Esophagus squamous epithelium (tissue), 5 donors: ENCODE measurements at regions not wholly inside any gene's neighbourhood (a gene's known extent, or its start where the extent isn't known, plus 50 kb on each side); places are given as distances from the start of the nearest gene placed in this dataset.

Experiments used
- DNase-seq: peaks from one replicate; lab custom pipeline; 2025; lab: John Stamatoyannopoulos, UW
- H3K27ac ChIP-seq, 4 donors: fragments of 200-600 bp; sonication (generic); one replicate each; pipeline ENCODE4 v1.5.1; 2016 to 2019; ENCODE audit warnings: mild to moderate bottlenecking in 1 of 4
- H3K27me3 ChIP-seq, 4 donors: fragments of 200-600 bp; sonication (generic); 1 replicate in 3 of 4; 2 replicates in 1 of 4; pipeline versions ENCODE4 v1.5.1 to v1.6.0; 2017 to 2021; ENCODE audit warnings: antibody characterized with exemption in 1 of 4
- H3K36me3 ChIP-seq, 3 donors: fragments of 200-600 bp; sonication (generic); one replicate each; pipeline ENCODE4 v1.5.1; 2016 to 2019
- H3K4me1 ChIP-seq, 3 donors: fragments of 200-600 bp; sonication (generic); one replicate each; pipeline ENCODE4 v1.5.1; 2017 to 2019
- H3K4me3 ChIP-seq, 4 donors: fragments of 200-600 bp; sonication (generic); 1 replicate in 3 of 4; 2 replicates in 1 of 4; pipeline ENCODE4 v1.5.1; 2016 to 2019; ENCODE audit warnings: mild to moderate bottlenecking in 2 of 4, moderate library complexity in 1 of 4
- H3K9me3 ChIP-seq, 3 donors: fragments of 200-600 bp; sonication (generic); one replicate each; pipeline ENCODE4 v1.5.1; 2016 to 2019
- POLR2A ChIP-seq, 4 donors: fragments of 450-650 bp; IDR thresholded peaks; one replicate each; pipeline ENCODE4 v1.6.1; 2017; ENCODE audit warnings: antibody characterized with exemption in 4 of 4, mild to moderate bottlenecking in 4 of 4, moderate library complexity in 3 of 4
- WGBS, 2 donors: methylation state at CpG; one replicate each; pipeline ENCODE4 v1.1.5; 2018; 5-methylcytosine and 5-hydroxymethylcytosine counted together
- intact Hi-C: fragments of 100-400 bp; cut with DNase I; formaldehyde crosslinking; loops from one replicate; pipeline ENCODE4 v1.15.0; 2022
- TF ChIP-seq, protein P1 (sequence below), 6 experiments: fragments of 450-650 bp in 4 of 6; fragments of 200-600 bp in 2 of 6; sonication (generic) in 2 of 6; IDR thresholded peaks; one replicate each; pipeline ENCODE4 v1.5.1; 2016 to 2019; ENCODE audit warnings: antibody characterized with exemption in 6 of 6, mild to moderate bottlenecking in 4 of 6, moderate library complexity in 4 of 6
- donor health status: DM: yes; HTN: yes; CAD: no.

DNA sequence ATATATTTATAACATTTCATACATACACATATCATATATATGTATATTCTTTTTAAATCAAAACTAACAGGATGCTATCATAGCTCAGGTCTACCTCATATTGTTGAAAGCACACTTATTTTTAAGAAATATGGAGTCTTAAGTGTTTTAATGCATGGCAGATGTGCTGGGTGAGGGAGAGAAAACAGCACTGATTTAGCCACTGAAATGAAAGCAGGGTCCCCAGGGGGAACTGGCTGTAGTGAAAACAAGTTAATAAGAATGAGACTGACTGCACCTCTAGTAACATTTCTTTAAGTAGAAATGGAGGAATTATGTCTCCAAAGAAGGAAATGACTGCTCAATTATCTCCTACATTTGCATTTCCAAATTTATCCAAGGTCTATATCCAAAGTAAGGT is 857.8 kb downstream of the DCDC2C start:
- no peaks in the 10 kb centered on the region for H3K9me3 ChIP-seq
- no peak overlapping the region for H3K4me3 ChIP-seq
- H3K27me3 ChIP-seq: no peaks in the 10 kb centered on the region
- DNase-seq: no peak
- no peak overlapping the region for H3K27ac ChIP-seq
- no peaks in the 10 kb centered on the region for H3K4me1 ChIP-seq
- no peak for TF ChIP-seq POLR2A (IDR thresholded peaks at IDR 0.05)
- TF ChIP-seq, protein P1, sequence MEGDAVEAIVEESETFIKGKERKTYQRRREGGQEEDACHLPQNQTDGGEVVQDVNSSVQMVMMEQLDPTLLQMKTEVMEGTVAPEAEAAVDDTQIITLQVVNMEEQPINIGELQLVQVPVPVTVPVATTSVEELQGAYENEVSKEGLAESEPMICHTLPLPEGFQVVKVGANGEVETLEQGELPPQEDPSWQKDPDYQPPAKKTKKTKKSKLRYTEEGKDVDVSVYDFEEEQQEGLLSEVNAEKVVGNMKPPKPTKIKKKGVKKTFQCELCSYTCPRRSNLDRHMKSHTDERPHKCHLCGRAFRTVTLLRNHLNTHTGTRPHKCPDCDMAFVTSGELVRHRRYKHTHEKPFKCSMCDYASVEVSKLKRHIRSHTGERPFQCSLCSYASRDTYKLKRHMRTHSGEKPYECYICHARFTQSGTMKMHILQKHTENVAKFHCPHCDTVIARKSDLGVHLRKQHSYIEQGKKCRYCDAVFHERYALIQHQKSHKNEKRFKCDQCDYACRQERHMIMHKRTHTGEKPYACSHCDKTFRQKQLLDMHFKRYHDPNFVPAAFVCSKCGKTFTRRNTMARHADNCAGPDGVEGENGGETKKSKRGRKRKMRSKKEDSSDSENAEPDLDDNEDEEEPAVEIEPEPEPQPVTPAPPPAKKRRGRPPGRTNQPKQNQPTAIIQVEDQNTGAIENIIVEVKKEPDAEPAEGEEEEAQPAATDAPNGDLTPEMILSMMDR (IDR thresholded peaks at IDR 0.05): no peak
- intact Hi-C loops: no loop called here
- H3K36me3 ChIP-seq: no peaks in the 10 kb centered on the region

DNA sequence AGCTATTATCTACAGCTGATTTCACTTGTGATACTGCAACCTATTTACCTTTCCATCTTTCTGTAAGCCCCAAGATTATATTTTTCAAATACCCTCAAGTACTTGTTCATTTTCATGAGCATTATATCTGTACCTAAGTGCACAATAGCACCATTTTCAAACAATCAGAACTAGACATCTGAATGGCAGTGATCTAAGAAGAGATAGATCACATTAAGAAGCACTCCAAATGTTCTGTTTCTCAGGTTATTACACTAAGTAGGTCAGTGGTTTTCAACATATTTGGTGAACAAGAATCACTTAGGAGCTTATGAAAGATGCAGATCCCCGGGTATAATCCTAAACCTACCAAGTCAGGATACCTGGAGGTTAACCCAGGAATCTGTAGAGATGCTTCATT is 872.7 kb downstream of the DCDC2C start:
- intact Hi-C loops: no loop called here
- no peak for TF ChIP-seq POLR2A (IDR thresholded peaks at IDR 0.05)
- TF ChIP-seq, protein P1 (IDR thresholded peaks at IDR 0.05): no peak
- 44 to 56% methylated on average over 1 of the region's 1 CpG for WGBS, 2 donors

DNA sequence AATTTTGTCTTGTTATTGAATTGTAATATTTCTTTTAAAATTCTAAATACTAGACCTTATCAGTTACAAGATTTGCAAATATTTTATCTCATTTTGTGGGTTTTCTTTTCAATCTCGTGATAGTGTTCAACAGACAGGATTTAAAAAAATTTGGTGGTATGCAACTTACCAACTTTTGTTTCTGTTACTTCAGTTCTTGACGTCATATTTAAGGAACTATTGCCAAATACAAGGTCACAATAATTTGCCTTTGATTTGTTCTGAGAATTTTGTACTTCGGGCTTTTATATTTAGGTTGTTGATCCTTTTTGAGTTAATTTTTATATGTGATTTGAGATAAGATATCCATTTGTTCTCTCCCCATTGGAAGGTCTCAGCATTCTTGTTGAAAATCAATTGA is 876.6 kb downstream of the DCDC2C start:
- Histone ChIP-seq H3K27ac (no peak overlapping the region), H3K36me3 (no peaks in the 10 kb centered on the region), H3K27me3 (no peaks in the 10 kb centered on the region), H3K4me3 (no peak overlapping the region), H3K4me1 (no peaks in the 10 kb centered on the region), H3K9me3 (no peaks in the 10 kb centered on the region)
- no peak for DNase-seq
- intact Hi-C loops: no loop called here
- TF ChIP-seq POLR2A (IDR thresholded peaks at IDR 0.05): no peak
- TF ChIP-seq, protein P1 (IDR thresholded peaks at IDR 0.05): no peak
- 57 to 68% methylated on average over 3 of the region's 3 CpGs for WGBS, 2 donors

More for the DNA sequence above, 872.7 kb downstream of the DCDC2C start:
- DNase-seq: no peak
- Histone ChIP-seq H3K4me3 (no peak overlapping the region), H3K27me3 (no peaks in the 10 kb centered on the region), H3K4me1 (no peaks in the 10 kb centered on the region), H3K36me3 (no peaks in the 10 kb centered on the region), H3K9me3 (peaks cover 0 to 11% (median 9%) of the 10 kb centered on the region in 3 donors), H3K27ac (no peak overlapping the region)

DNA sequence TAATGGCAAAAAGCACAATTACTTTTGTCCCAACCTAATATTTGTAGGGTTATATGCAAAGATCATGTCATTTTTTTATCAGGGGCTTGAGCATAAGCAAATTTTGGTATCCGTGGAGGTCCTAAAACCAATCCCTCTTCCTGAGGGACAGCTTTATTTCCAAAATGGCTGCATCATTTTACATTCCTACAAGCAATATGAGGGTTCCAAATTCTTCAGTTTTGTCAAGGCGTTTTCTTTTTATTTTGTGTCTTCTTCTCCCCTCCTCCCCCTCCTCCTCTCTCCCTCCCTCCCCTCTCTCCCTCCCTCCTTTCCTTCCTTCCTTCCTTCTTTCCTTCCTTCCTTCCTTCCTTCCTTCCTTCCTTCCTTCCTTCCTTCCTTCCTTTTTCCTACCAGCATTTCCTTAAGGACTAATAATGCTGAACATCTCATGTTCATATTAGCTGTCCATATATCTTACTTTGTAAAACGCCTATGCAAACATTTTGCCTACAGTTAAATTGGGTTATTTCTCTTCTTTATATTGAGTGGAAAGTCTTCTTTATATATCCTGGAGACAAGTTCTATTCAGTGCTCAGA is 881.8 kb downstream of the DCDC2C start:
- intact Hi-C loops: no loop called here
- no peaks in the 10 kb centered on the region for H3K4me1 ChIP-seq
- DNase-seq: no peak
- H3K4me3 ChIP-seq: no peak overlapping the region
- TF ChIP-seq, protein P1 (IDR thresholded peaks at IDR 0.05): no peak
- TF ChIP-seq POLR2A (IDR thresholded peaks at IDR 0.05): no peak
- H3K9me3 ChIP-seq: no peaks in the 10 kb centered on the region
- no peaks in the 10 kb centered on the region for H3K36me3 ChIP-seq
- no peak overlapping the region for H3K27ac ChIP-seq
- 66 to 68% methylated on average over 3 of the region's 3 CpGs for WGBS, 2 donors
- no peaks in the 10 kb centered on the region for H3K27me3 ChIP-seq

DNA sequence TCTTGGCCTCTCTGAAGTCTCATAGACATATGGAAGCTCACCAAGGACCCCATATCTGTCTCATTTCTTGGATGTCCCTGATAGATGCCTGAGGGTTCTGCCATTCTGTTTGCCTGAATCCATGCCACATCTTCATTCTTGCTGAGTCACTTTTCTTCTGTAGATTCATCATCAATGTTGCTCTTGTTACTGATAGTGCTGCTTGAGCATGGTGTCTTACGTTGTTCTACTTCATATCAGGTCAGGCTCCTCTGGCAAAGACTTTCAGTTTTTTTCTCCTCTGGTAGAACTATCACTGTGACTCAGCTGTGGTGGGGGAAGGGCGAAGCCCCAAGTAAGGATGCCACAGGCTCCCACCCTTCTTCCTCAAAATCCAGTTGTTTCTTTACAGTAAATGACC is 885.2 kb downstream of the DCDC2C start:
- no peak overlapping the region for H3K4me3 ChIP-seq
- DNase-seq: no peak
- no peaks in the 10 kb centered on the region for H3K36me3 ChIP-seq
- no peaks in the 10 kb centered on the region for H3K9me3 ChIP-seq
- H3K4me1 ChIP-seq: no peaks in the 10 kb centered on the region
- no peaks in the 10 kb centered on the region for H3K27me3 ChIP-seq
- no peak overlapping the region for H3K27ac ChIP-seq
- intact Hi-C loops: no loop called here
- WGBS, 2 donors: 52 to 56% methylated on average over 2 of the region's 2 CpGs
- TF ChIP-seq, protein P1 (IDR thresholded peaks at IDR 0.05): no peak
- no peak for TF ChIP-seq POLR2A (IDR thresholded peaks at IDR 0.05)
